WTC11 (cell line): ENCODE measurements at regions not wholly inside any gene's neighbourhood (a gene's known extent, or its start where the extent isn't known, plus 50 kb on each side); places are given as distances from the start of the nearest gene placed in this dataset.

Experiments used
- ATF3 ChIP-seq: sonication (generic); formaldehyde crosslinking; conservative IDR thresholded peaks from 2 replicates; pipeline ENCODE4 v1.8.1; 2022; ENCODE audit warnings: mild to moderate bottlenecking, missing genetic modification reagents
- CTCF ChIP-seq: fragments of 200-600 bp; IDR thresholded peaks from 2 replicates; pipeline ENCODE4 v1.8.0; 2022; ENCODE audit warnings: antibody characterized with exemption
- SP1 ChIP-seq: sonication (generic); formaldehyde crosslinking; conservative IDR thresholded peaks from 2 replicates; pipeline ENCODE4 v1.8.1; 2022; ENCODE audit warnings: missing genetic modification reagents

GRCh38 chr16:58958749-58959148, 224.6 kb upstream of the GOT2 start:
- TF ChIP-seq SP1 (no peak), CTCF (no peak), ATF3 (CRISPR knock-in tag) (no peak)
